Loucy (cell line): ENCODE measurements at regions not wholly inside any gene's neighbourhood (a gene's known extent, or its start where the extent isn't known, plus 50 kb on each side); places are given as distances from the start of the nearest gene placed in this dataset.

Source experiments
- H2AFZ ChIP-seq: fragments of 200-600 bp; sonication (generic); 2 replicates; pipeline ENCODE4 v1.6.0; 2016; ENCODE audit warnings: antibody characterized with exemption, mild to moderate bottlenecking, low read length, moderate library complexity
- H3F3A ChIP-seq: fragments of 200-600 bp; 2 replicates; pipeline ENCODE4 v1.6.0; 2016; ENCODE audit warnings: antibody characterized with exemption, low read depth, mild to moderate bottlenecking
- H3K27me3 ChIP-seq: fragments of 200-600 bp; sonication (generic); 2 replicates; pipeline ENCODE4 v1.6.1; 2014; ENCODE audit warnings: low read length, mild to moderate bottlenecking; ENCODE audit not compliant: insufficient read depth, poor library complexity, severe bottlenecking
- H3K36me3 ChIP-seq: fragments of 200-600 bp; sonication (generic); 2 replicates; pipeline ENCODE4 v1.6.1; 2016; ENCODE audit warnings: low read length; ENCODE audit not compliant: insufficient read depth
- H3K4me1 ChIP-seq: fragments of 200-600 bp; sonication (generic); 2 replicates; pipeline ENCODE4 v1.5.1; 2014; ENCODE audit warnings: low read length, mild to moderate bottlenecking; ENCODE audit not compliant: insufficient read depth, poor library complexity, severe bottlenecking
- H3K4me2 ChIP-seq: fragments of 200-600 bp; sonication (generic); 2 replicates; pipeline ENCODE4 v1.6.0; 2014; ENCODE audit warnings: antibody characterized with exemption, low read length, low read depth, mild to moderate bottlenecking; ENCODE audit not compliant: poor library complexity, severe bottlenecking
- H3K4me3 ChIP-seq: fragments of 200-600 bp; sonication (generic); 2 replicates; pipeline ENCODE4 v1.5.1; 2014; ENCODE audit warnings: low read length, mild to moderate bottlenecking, mixed read lengths; ENCODE audit not compliant: poor library complexity, severe bottlenecking
- H3K79me2 ChIP-seq: fragments of 200-600 bp; sonication (generic); 2 replicates; pipeline ENCODE4 v1.6.1; 2014; ENCODE audit warnings: low read length; ENCODE audit not compliant: insufficient read depth
- H3K9ac ChIP-seq: fragments of 200-600 bp; sonication (generic); 2 replicates; pipeline ENCODE4 v1.6.0; 2014; ENCODE audit warnings: mild to moderate bottlenecking, low read depth, low read length, moderate library complexity; ENCODE audit not compliant: poor library complexity, severe bottlenecking
- H3K9me2 ChIP-seq: fragments of 200-600 bp; sonication (generic); replicated peaks from 2 replicates; pipeline ENCODE4 v1.6.1; 2016; ENCODE audit warnings: low read depth, low read length, mixed read lengths
- H3K9me3 ChIP-seq: fragments of 200-600 bp; sonication (generic); 2 replicates; pipeline ENCODE4 v1.6.1; 2014; ENCODE audit warnings: mild to moderate bottlenecking, antibody characterized with exemption, low read length, low read depth; ENCODE audit not compliant: insufficient read depth
- H4K20me1 ChIP-seq: fragments of 200-600 bp; sonication (generic); 2 replicates; pipeline ENCODE4 v1.6.0; 2014; ENCODE audit warnings: antibody characterized with exemption, low read length, mild to moderate bottlenecking; ENCODE audit not compliant: insufficient read depth, poor library complexity, severe bottlenecking
- EZH2phosphoT487 ChIP-seq: fragments of 200-600 bp; IDR thresholded peaks from 2 replicates; pipeline ENCODE4 v1.6.1; 2018; ENCODE audit warnings: antibody characterized with exemption, mild to moderate bottlenecking, moderate library complexity, borderline replicate concordance
- TF ChIP-seq, protein P1 (sequence below): fragments of 200-600 bp; sonication (generic); conservative IDR thresholded peaks from 2 replicates; pipeline ENCODE4 v1.5.1; 2014; ENCODE audit warnings: mild to moderate bottlenecking, antibody characterized with exemption, low read length

DNA sequence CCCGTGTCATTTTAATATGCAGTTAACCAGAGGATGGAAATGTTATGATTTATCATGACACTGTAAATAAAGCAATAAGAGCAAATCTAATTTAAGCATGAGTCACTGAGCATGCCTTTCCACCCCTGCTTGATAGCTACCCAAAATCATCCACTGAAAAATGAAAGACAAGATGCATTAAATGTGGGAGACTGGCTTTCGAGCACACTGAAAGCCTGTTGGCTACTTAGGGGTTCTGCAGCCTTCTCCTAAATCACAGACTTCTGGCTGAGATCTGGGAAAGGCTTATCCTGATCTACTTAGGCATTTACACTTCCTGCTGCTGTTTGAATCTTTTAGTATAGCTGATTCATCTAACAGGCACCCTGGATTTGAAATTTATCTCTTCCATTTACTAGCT is 778.3 kb upstream of the CDH7 start:
- TF ChIP-seq, protein P1, sequence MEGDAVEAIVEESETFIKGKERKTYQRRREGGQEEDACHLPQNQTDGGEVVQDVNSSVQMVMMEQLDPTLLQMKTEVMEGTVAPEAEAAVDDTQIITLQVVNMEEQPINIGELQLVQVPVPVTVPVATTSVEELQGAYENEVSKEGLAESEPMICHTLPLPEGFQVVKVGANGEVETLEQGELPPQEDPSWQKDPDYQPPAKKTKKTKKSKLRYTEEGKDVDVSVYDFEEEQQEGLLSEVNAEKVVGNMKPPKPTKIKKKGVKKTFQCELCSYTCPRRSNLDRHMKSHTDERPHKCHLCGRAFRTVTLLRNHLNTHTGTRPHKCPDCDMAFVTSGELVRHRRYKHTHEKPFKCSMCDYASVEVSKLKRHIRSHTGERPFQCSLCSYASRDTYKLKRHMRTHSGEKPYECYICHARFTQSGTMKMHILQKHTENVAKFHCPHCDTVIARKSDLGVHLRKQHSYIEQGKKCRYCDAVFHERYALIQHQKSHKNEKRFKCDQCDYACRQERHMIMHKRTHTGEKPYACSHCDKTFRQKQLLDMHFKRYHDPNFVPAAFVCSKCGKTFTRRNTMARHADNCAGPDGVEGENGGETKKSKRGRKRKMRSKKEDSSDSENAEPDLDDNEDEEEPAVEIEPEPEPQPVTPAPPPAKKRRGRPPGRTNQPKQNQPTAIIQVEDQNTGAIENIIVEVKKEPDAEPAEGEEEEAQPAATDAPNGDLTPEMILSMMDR, result no peak
- TF ChIP-seq EZH2phosphoT487, result no peak
- H3K27me3 ChIP-seq, result no peaks in the 10 kb centered on the region

DNA sequence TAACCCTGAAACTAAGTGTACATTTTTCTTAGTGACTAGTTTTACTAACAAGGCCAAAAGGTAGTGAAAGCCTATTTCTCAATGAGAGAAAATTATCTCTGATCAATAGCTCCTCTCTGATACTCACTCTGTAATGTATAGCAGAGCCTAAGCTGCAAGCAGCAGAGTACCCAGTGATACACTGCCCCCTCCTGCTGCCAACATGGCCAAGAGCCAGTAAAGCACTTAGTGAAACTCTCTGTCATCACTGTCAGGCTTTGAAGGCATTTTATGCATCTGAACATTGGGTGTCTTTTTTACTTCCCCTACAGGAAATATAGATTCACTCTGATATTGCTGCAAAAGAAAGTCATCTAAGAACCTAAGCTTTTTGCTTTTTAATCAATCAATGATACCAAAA is 784.1 kb upstream of the CDH7 start:
- no peaks in the 10 kb centered on the region for H3K9me2 ChIP-seq
- H3K27me3 ChIP-seq, result no peaks in the 10 kb centered on the region
- H3K9me3 ChIP-seq, result no peaks in the 10 kb centered on the region
- no peaks in the 10 kb centered on the region for H4K20me1 ChIP-seq
- H3K4me1 ChIP-seq, result no peaks in the 10 kb centered on the region
- no peak overlapping the region for H2AFZ ChIP-seq
- no peak overlapping the region for H3K9ac ChIP-seq
- H3F3A ChIP-seq, result no peaks in the 10 kb centered on the region
- H3K4me2 ChIP-seq, result no peak overlapping the region
- no peak overlapping the region for H3K4me3 ChIP-seq
- no peaks in the 10 kb centered on the region for H3K79me2 ChIP-seq
- TF ChIP-seq, protein P1, result no peak
- no peak for TF ChIP-seq EZH2phosphoT487
- H3K36me3 ChIP-seq, result no peaks in the 10 kb centered on the region

More for the DNA sequence above, 778.3 kb upstream of the CDH7 start:
- no peaks in the 10 kb centered on the region for H3K4me1 ChIP-seq
- H3F3A ChIP-seq, result no peaks in the 10 kb centered on the region
- H3K79me2 ChIP-seq, result no peaks in the 10 kb centered on the region
- no peak overlapping the region for H3K4me2 ChIP-seq
- no peaks in the 10 kb centered on the region for H3K9me2 ChIP-seq
- no peak overlapping the region for H3K4me3 ChIP-seq
- no peaks in the 10 kb centered on the region for H4K20me1 ChIP-seq
- H2AFZ ChIP-seq, result no peak overlapping the region
- H3K36me3 ChIP-seq, result no peaks in the 10 kb centered on the region
- no peaks in the 10 kb centered on the region for H3K9me3 ChIP-seq
- no peak overlapping the region for H3K9ac ChIP-seq

DNA sequence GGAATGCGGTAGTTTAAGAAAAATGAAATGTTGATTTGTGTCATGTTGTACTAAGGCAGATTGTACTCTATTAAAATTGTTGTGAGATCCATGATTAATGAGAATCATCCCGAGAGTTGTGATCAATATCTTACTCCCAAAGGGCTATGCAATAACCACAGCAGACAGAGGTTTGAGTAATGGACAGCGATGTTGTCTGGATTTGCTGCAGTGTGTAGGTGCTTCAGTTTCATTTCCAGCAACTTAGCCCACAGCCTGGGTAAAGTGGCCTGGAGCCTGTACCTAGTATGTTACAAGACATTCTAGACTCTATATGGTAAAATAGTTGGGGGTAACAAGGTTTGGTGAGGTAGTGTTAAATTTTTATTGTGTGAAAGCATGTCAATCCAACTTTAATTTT is 794.3 kb upstream of the CDH7 start:
- Histone ChIP-seq H2AFZ (no peak overlapping the region), H3K79me2 (no peaks in the 10 kb centered on the region), H3K4me2 (no peak overlapping the region), H3K9me3 (no peaks in the 10 kb centered on the region), H3F3A (no peaks in the 10 kb centered on the region), H3K4me1 (no peaks in the 10 kb centered on the region), H3K36me3 (no peaks in the 10 kb centered on the region), H3K4me3 (no peak overlapping the region), H3K9me2 (no peaks in the 10 kb centered on the region; the same call in 1 of the 2 replicates), H3K9ac (no peak overlapping the region), H3K27me3 (no peaks in the 10 kb centered on the region), H4K20me1 (no peaks in the 10 kb centered on the region)
- no peak for TF ChIP-seq EZH2phosphoT487
- TF ChIP-seq, protein P1, result no peak
